Spinal cord (tissue), 9 donors: ENCODE measurements at regions not wholly inside any gene's neighbourhood (a gene's known extent, or its start where the extent isn't known, plus 50 kb on each side); places are given as distances from the start of the nearest gene placed in this dataset.
A peak's percentile ranks its signal among the peaks of the same experiment; 100 is the strongest.
"Not testable (repeated sequence)": the region's sequence is repeated elsewhere in the genome, so short reads cannot be mapped to it uniquely, and the experiment has no call there.

Experiments
- DNase-seq, 6 donors: peaks; one replicate each; pipeline versions ENCODE4 v3.0.0 to v3.0.0-alpha.2; 2013 to 2015; ENCODE audit warnings: low spot score in 6 of 6, low read depth in 4 of 6
- H3K27ac ChIP-seq: one replicate; pipeline ENCODE4 v1.5.1; 2013; ENCODE audit warnings: low read depth, low read length, control low read depth
- H3K27me3 ChIP-seq: one replicate; pipeline ENCODE4 v1.6.1; 2013; ENCODE audit warnings: low read length; ENCODE audit not compliant: control insufficient read depth, insufficient read depth
- H3K36me3 ChIP-seq: one replicate; pipeline ENCODE4 v1.6.1; 2013; ENCODE audit warnings: low read length; ENCODE audit not compliant: control insufficient read depth, insufficient read depth
- H3K4me1 ChIP-seq: one replicate; pipeline ENCODE4 v1.6.1; 2013; ENCODE audit warnings: low read length; ENCODE audit not compliant: control insufficient read depth, insufficient read depth
- H3K4me3 ChIP-seq: one replicate; pipeline ENCODE4 v1.5.1; 2013; ENCODE audit warnings: low read depth, low read length, control low read depth
- H3K9me3 ChIP-seq: one replicate; pipeline ENCODE4 v1.6.1; 2013; ENCODE audit warnings: low read length; ENCODE audit not compliant: control insufficient read depth, insufficient read depth
- WGBS: methylation state at CpG from one replicate; pipeline ENCODE4 v1.1.5; 2013; ENCODE audit warnings: missing lambda C conversion rate; ENCODE audit not compliant: insufficient coverage; 5-methylcytosine and 5-hydroxymethylcytosine counted together
- donor health status: healthy.

GRCh38 chr14:57008534-57008933 is 198.3 kb upstream of the OTX2 start:
- DNase-seq: peak in 1 of 6 donors; percentile 3
- Histone ChIP-seq H3K9me3 (peaks cover 3% of the 10 kb centered on the region), H3K27me3 (no peaks in the 10 kb centered on the region), H3K36me3 (no peaks in the 10 kb centered on the region), H3K4me1 (no peaks in the 10 kb centered on the region), H3K4me3 (no peak overlapping the region), H3K27ac (no peak overlapping the region)
- WGBS: 50% methylated on average over 2 of the region's 3 CpGs

- Histone ChIP-seq H3K36me3 (no peaks in the 10 kb centered on the region), H3K4me3 (no peak overlapping the region), H3K9me3 (no peaks in the 10 kb centered on the region), H3K27me3 (no peaks in the 10 kb centered on the region), H3K4me1 (no peaks in the 10 kb centered on the region), H3K27ac (no peak overlapping the region)
- no CpG with 5 or more reads among the region's 1 CpG for WGBS
- no peak for DNase-seq
Observed at GRCh38 chr14:56998728-56999127, 188.4 kb upstream of the OTX2 start.

- no peaks in the 10 kb centered on the region for H3K36me3 ChIP-seq
- no peak overlapping the region for H3K27ac ChIP-seq
- H3K4me1 ChIP-seq: no peaks in the 10 kb centered on the region
- 67% methylated on average over 4 of the region's 10 CpGs for WGBS
- no peak overlapping the region for H3K4me3 ChIP-seq
- no peaks in the 10 kb centered on the region for H3K9me3 ChIP-seq
- no peaks in the 10 kb centered on the region for H3K27me3 ChIP-seq
- DNase-seq: no peak
Observed at GRCh38 chr14:56996721-56997399, 186.6 kb upstream of the OTX2 start.

- no peak for DNase-seq
- Histone ChIP-seq H3K27me3 (no peaks in the 10 kb centered on the region), H3K36me3 (no peaks in the 10 kb centered on the region), H3K27ac (no peak overlapping the region), H3K4me3 (no peak overlapping the region), H3K4me1 (no peaks in the 10 kb centered on the region), H3K9me3 (no peaks in the 10 kb centered on the region)
- WGBS: 60% methylated on average over 1 of the region's 2 CpGs
Observed at GRCh38 chr14:56995010-56995409, 184.7 kb upstream of the OTX2 start.

- Histone ChIP-seq H3K9me3 (no peaks in the 10 kb centered on the region), H3K4me3 (no peak overlapping the region), H3K4me1 (no peaks in the 10 kb centered on the region), H3K27me3 (no peaks in the 10 kb centered on the region), H3K36me3 (no peaks in the 10 kb centered on the region), H3K27ac (no peak overlapping the region)
- 91% methylated on average over 16 of the region's 19 CpGs for WGBS
- DNase-seq: no peak
Observed at GRCh38 chr14:56992332-56992820, 182.1 kb upstream of the OTX2 start.

GRCh38 chr14:56990991-56991627 is 180.8 kb upstream of the OTX2 start:
- H3K9me3 ChIP-seq, DNase-seq, H3K27ac ChIP-seq, H3K4me3 ChIP-seq, H3K4me1 ChIP-seq, H3K36me3 ChIP-seq, H3K27me3 ChIP-seq: not testable (repeated sequence)
- WGBS: 98% methylated on average over 36 of the region's 41 CpGs

GRCh38 chr14:56989359-56989758 is 179.1 kb upstream of the OTX2 start:
- WGBS: no CpG with 5 or more reads among the region's 5 CpGs

GRCh38 chr14:56979936-56980335 is 169.7 kb upstream of the OTX2 start:
- no peak for DNase-seq
- WGBS: no CpG with 5 or more reads among the region's 3 CpGs
- H3K4me1 ChIP-seq: no peaks in the 10 kb centered on the region

More at GRCh38 chr14:56989359-56989758, 179.1 kb upstream of the OTX2 start:
- Histone ChIP-seq H3K4me3 (no peak overlapping the region), H3K4me1 (no peaks in the 10 kb centered on the region), H3K9me3 (no peaks in the 10 kb centered on the region), H3K27me3 (no peaks in the 10 kb centered on the region), H3K36me3 (no peaks in the 10 kb centered on the region), H3K27ac (no peak overlapping the region)
- no peak for DNase-seq

GRCh38 chr14:56976211-56976610 is 165.9 kb upstream of the OTX2 start:
- Histone ChIP-seq H3K27ac (no peak overlapping the region), H3K36me3 (no peaks in the 10 kb centered on the region), H3K4me3 (no peak overlapping the region), H3K9me3 (no peaks in the 10 kb centered on the region), H3K27me3 (no peaks in the 10 kb centered on the region), H3K4me1 (no peaks in the 10 kb centered on the region)
- 80% methylated on average over 1 of the region's 2 CpGs for WGBS
- no peak for DNase-seq

More at GRCh38 chr14:56979936-56980335, 169.7 kb upstream of the OTX2 start:
- no peaks in the 10 kb centered on the region for H3K27me3 ChIP-seq
- no peak overlapping the region for H3K4me3 ChIP-seq
- H3K9me3 ChIP-seq: no peaks in the 10 kb centered on the region
- no peaks in the 10 kb centered on the region for H3K36me3 ChIP-seq
- no peak overlapping the region for H3K27ac ChIP-seq

GRCh38 chr14:56975521-56975920 is 165.2 kb upstream of the OTX2 start:
- H3K27me3 ChIP-seq: no peaks in the 10 kb centered on the region
- no peak for DNase-seq
- H3K4me1 ChIP-seq: no peaks in the 10 kb centered on the region
- no peak overlapping the region for H3K4me3 ChIP-seq
- H3K9me3 ChIP-seq: no peaks in the 10 kb centered on the region
- no peaks in the 10 kb centered on the region for H3K36me3 ChIP-seq
- no peak overlapping the region for H3K27ac ChIP-seq
- WGBS: no CpG with 5 or more reads among the region's 4 CpGs
